ENCODE measurements at regions not wholly inside any gene's neighbourhood (a gene's known extent, or its start where the extent isn't known, plus 50 kb on each side); places are given as distances from the start of the nearest gene placed in this dataset.

- no peak for TF ChIP-seq ZNF687 (IDR thresholded peaks at IDR 0.05)
- TF ChIP-seq SUZ12 (IDR thresholded peaks at IDR 0.05; ENCODE audit: unreplicated experiment): no peak
- TF ChIP-seq GABPA (IDR thresholded peaks at IDR 0.05; ENCODE audit: low read depth): no peak
- TF ChIP-seq, protein P1, sequence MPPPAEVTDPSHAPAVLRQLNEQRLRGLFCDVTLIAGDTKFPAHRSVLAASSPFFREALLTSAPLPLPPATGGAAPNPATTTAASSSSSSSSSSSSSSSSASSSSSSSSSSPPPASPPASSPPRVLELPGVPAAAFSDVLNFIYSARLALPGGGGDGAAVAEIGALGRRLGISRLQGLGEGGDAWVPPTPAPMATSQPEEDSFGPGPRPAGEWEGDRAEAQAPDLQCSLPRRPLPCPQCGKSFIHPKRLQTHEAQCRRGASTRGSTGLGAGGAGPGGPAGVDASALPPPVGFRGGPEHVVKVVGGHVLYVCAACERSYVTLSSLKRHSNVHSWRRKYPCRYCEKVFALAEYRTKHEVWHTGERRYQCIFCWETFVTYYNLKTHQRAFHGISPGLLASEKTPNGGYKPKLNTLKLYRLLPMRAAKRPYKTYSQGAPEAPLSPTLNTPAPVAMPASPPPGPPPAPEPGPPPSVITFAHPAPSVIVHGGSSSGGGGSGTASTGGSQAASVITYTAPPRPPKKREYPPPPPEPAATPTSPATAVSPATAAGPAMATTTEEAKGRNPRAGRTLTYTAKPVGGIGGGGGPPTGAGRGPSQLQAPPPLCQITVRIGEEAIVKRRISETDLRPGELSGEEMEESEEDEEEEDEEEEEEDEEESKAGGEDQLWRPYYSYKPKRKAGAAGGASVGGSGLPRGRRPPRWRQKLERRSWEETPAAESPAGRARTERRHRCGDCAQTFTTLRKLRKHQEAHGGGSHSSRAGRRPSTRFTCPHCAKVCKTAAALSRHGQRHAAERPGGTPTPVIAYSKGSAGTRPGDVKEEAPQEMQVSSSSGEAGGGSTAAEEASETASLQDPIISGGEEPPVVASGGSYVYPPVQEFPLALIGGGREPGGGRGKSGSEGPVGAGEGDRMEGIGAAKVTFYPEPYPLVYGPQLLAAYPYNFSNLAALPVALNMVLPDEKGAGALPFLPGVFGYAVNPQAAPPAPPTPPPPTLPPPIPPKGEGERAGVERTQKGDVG (CRISPR knock-in tag; IDR thresholded peaks at IDR 0.05): no peak
- no peak for TF ChIP-seq MTA3 (IDR thresholded peaks at IDR 0.05; ENCODE audit: borderline replicate concordance, low read length)
- TF ChIP-seq ZZZ3 (IDR thresholded peaks at IDR 0.05; ENCODE audit: control insufficient read depth, insufficient read length, low read depth): no peak
- no peak for TF ChIP-seq ZNF384 (IDR thresholded peaks at IDR 0.05; ENCODE audit: borderline replicate concordance, low read depth, low read length)
- no peak for TF ChIP-seq POLR2A (IDR thresholded peaks at IDR 0.05; ENCODE audit: low read depth, low read length)
These were observed 185.6 kb upstream of the TENM4 start (continued) for GRCh38 chr11:79626135-79627075.
